GM21619 (cell line): ENCODE measurements at regions not wholly inside any gene's neighbourhood (a gene's known extent, or its start where the extent isn't known, plus 50 kb on each side); places are given as distances from the start of the nearest gene placed in this dataset.

Source experiments
- ATAC-seq: cut with Tn5 transposase; IDR thresholded peaks from one replicate; pipeline ENCODE4 v1.9.1; 2021; ENCODE audit not compliant: unreplicated experiment

DNA sequence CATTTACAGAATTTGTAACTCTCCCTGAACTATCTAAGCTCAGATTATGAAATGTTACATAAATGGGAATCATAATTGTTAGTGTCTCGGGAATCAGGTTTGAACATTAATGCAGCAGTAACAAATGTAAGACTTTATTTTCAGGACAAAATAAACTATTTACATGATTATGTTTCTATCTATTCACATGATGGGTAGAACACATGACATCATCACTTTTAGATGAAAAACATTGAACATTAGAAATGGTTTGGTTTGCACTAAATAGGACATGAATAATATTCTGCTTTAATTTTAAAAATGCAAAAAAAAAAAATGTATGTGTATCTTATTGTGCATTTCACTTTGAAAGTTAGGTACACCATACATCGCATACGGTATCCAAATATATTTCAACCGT lies 745.5 kb upstream of the POT1 start:
- no peak for ATAC-seq

DNA sequence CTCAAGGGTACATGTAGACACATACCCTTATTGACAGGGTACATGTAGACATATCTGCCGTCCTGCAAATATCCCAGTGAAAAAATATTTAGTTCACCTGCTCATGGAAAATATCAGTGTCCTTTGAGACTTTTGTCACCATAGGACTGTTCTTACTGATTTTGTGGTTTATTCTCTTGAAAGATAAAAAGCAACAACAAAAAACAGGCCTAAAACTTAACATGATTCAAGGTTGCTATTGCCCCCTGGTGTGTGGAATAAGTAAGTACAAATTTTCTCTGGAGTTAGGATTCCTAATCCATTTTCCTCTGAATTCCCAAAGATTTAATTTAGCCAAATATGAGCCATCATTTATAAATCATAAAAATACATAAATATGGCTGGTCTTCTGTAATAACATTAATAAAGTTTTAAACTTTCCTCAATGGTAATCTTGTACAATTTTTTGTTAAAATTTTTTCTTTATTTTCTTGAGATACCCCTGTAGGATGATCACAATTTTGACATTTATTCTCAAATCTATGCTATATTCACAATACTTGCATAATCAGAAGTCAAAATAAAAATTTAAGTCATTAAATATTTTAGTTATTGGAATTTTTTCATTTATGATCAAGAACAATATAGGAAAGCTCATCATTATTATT lies 741.4 kb upstream of the POT1 start:
- no peak for ATAC-seq

DNA sequence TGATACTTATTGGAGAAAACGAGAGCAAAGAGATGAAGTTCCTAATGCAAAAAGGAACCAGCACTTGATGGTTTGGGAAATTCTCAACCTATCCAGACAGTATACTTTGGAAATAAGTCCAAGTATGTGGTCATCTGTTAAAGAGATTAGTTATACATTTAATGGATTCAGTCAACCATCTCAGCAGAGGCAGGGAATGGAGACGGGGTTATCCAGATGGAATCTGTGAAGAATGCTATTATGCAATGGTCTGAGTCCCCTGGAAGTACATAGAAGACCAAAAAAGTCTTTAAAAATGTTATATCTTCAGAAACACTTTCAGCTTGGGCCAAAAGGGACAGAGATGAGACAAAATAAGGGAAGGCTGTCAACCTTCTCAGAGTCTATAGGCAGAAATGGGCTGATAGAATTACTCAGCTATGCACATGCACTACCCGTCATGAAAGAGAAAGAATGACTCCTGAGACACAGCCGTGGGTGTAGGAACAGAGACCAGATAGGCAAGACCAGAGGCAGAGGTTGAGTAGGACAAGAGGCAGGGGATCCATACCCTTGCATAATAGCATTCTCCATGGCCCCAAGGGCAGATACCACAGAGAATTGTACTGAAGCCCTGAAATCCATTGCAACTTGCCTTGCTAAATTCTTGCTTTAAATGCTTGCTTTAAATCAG lies 738.8 kb upstream of the POT1 start:
- ATAC-seq: no peak

DNA sequence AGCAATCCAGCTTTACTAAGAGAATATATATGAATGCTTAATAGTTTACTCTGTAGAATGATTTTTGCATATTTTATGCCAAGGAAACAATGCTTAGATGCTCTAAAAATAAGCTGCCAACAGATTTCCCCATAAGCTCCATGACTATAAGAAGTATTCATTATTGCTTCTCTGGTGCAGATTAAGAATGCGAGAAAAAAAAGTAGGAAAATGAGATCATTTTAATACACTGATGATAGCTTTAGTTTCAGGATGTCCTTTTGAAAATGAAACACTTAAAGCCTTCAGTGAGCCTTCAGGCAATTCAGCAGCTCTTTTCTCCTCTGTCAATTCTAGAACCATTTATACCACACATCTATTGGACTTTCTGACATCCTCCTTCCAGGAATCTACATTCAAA lies 735.0 kb upstream of the POT1 start:
- ATAC-seq: no peak

DNA sequence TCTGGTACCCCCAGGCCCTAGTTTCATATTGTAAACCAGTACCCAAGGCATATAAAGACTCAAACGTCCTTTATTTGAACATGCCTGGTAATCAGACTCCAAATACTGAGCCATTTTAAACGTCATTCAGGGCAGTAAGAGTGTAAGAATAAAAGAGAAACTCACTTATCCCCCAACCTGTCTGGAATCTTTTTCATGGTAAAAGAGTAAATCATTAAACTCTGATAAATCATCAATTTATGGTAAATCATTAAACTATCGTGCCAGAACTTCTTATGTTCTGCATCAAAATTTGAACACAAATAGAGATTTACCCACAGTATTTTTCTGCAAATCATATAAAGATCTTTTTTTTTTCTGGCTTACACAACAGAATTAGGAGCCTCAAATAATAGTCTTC lies 734.3 kb upstream of the POT1 start:
- ATAC-seq: no peak

DNA sequence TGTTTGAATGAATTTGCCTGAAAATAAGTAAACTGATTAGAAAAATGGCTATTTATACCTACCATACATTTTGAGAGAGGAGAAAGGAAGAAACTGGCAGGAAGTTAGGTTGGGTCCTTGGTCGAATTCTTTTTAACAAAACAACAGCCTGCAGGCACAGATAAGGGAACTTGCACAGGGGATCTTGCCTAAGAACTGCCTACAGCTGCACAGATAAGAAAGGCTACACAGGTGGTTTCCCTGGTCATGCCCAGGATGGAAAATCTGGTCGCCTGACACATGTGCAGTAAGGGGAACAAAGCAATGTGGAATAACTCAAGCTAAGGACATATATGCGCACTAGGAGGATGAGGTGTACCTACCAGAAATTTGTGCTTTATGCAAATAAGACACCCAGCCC lies 732.1 kb upstream of the POT1 start:
- no peak for ATAC-seq

DNA sequence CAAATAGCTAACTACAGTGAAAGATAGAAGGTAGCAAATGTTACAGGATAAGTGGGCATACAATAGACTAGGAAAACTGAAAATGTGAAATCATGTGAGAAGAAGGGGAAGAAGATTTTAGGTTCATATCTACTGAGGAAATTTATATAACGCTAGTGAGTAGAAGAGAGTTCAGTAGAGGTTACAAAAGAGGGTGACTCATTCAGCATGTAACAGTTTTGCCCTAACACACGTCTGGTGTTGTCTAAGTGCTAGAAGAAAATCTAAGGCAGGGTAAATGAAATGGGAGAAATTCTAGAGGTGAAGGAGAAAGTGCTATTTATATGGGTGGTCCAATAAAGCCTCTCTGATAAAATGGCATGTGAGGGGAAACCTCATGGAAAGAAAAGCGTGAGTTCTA lies 731.4 kb upstream of the POT1 start:
- ATAC-seq: no peak

DNA sequence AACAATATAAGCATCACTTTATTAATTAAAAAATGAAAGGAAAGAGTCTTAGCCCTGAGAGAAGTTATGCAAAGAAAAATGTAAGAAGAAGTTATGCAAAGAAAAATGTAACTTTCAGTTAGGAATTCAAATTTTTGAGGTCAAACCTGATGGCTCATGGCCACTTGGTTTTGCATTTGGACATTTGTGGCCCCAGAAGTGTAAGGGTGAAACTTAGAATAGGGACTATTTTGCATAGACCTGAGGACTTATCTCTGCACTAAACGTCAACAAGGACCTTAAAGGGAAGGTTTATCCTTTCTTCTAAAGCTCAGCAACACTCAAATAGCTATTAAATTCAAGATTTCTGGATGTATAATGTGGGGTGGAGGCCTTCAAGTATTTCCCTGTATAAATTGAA lies 724.5 kb upstream of the POT1 start:
- ATAC-seq: no peak

DNA sequence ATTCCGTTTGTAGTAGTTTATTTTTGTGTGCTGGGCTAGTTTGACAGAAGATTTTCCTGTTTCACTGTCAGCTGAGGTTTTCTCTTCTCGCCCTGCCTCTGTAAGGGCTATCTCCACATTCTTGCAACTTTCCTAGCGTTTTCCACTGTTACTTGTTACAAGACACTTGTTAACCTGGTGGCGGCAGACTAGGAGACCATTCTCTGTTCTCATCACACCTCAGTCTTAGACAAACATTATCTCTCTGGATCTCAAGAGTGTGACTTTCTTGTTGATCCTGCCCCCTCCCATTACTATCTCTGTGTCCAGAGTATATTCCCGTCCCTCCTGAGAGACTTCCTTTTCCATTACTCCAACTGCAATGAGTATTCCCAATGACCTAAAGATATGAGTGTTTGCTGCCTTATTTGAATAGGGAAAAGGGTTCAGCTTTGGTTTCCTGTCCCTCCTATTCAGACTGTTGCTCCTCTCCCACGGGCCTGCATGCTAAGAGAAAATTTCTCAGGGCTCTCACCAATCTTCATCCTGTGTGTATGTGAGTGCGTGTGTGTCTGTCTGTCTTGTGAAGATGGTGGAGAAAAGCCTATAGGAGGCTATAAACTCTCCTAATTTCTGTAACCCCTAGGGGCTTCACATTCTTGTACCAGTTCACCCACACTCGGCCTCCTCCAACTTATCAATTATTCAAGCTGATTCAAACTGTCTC lies 722.4 kb upstream of the POT1 start:
- no peak for ATAC-seq

DNA sequence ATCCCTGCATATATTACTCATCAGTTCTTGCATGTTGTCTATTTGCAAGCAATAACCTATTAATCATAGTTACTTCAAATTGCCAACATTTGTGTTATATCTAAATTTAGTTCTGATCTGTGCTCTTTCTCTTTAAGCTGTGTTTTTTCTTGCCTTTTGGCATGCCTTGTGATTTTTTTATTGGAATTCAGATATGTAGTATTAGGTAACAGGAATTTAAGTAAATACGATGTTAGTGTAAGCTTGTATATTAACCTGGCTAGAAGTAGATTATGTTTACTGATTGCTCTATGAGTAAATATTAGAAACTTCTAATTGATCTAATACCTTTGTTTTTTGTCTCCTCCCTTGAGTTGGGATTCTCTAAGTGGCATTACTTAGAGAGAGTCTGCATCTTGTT lies 718.9 kb upstream of the POT1 start:
- no peak for ATAC-seq

DNA sequence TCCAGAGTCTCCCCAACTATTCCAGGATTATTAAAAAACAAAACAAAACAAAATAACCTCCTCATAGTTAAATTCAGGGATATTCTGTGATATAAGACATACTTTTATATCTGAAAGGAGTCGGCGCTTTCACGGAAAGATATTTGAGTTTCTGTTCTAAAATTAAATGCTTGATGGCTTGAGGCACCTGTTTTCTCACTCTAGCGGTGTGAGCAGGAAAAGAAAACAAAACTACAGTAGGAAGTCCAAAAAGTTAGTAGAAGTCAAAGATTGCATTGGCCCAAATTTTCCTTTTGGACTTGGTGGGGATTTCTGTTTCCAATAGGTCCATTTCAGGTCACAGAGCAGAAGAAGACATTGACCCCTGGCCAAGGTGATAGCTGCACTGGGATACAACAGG lies 716.1 kb upstream of the POT1 start:
- no peak for ATAC-seq

DNA sequence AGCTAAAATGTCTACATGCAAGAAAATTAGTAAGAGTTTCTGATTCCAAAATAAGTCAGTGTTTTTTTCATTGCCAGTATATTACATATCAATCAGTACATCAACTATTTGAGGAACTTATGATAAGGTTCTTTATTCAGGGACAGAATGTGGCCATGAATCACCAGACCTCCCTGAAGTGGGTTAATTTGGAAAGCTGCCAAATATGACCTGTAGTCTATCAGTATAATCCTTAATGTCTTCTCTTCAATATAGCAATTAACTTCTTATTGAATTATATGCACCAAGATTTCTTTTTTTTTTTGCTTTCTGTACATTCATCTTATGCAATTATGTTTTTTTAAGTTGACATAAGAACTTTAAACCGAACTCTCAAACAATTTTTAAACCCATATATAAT lies 714.5 kb upstream of the POT1 start:
- no peak for ATAC-seq

DNA sequence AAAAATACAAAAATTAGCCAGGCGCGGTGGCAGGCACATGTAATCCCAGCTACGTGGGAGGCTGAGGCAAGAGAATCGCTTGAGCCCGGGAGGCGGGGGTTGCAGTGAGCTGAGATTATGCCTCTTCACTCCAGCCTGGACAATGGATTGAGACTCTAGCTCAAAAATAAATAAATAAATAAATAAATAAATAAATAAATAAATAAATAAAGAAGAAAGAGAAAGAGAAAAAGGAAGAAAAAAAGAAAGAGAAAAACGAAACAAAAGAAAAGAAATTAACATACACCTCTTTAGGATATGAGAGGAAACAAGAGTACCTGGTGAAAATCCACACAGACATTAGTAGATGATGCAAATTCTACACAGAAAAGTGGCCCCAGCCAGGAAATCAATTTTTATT lies 713.7 kb upstream of the POT1 start:
- ATAC-seq: no peak

DNA sequence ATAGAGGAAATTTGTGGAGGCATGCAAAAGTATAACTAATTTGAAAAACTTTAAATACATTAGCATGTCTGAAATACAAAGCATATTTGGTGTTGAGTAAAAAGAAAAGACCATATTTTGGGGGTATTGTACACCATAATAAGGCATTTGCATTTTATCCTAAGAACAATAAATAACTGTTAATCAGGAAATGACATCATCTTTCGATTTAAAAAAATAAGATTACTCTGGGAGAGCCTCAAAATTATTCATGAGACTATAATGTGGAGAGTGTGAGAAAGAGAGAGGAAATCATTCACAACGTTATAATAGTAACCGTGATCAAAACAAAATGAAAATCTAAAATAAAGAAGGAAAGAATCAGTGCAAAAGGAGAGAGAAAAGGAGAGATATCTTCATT lies 712.3 kb upstream of the POT1 start:
- no peak for ATAC-seq

DNA sequence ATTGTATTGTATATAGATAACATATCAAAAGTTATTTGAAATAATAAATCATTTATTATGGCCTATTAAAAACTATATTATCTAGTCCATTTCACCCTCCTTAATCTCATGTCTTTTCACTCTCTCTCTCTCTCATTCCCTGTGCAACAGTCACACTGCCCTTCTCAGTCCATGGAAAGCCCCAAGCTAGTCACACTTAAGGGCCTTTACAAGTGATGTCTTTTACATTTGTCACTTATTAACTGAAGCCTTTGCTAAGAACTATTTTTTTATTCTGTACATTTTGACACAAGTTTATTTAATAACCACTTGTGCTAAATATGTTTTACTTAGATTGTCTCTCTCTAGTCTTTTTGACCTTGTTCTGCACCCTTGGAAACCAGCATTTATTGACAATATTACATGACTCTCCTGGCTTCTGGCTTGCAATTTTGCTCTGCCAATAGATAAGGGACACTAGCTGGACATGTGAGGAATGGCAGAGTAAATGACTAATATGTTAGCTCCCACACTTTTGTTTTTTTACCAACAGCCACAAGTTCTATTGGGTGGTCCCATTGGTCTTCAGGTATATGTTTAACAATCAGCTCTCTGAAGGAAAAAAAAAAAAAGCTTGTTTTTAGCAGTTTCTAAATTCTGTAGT lies 706.8 kb upstream of the POT1 start:
- no peak for ATAC-seq

DNA sequence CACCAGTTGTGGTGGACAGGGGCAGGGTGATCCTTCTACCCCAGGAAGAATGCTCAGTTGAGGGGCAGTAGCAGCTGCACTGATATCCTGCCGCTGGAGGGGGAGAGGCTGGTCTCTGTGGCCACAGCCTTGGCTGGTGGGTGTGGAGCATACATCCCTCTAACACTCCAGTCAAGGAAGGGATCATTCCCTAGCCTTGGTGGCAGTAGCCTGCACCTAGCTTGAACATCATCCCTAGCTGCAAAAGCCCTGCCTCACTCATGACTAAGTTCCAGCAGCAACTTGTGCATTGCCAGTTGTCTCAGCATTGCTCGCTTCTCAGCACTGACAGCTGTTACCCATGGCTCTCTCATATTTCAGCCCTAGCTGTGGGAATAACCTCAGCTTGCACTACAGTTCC lies 688.9 kb upstream of the POT1 start:
- no peak for ATAC-seq

DNA sequence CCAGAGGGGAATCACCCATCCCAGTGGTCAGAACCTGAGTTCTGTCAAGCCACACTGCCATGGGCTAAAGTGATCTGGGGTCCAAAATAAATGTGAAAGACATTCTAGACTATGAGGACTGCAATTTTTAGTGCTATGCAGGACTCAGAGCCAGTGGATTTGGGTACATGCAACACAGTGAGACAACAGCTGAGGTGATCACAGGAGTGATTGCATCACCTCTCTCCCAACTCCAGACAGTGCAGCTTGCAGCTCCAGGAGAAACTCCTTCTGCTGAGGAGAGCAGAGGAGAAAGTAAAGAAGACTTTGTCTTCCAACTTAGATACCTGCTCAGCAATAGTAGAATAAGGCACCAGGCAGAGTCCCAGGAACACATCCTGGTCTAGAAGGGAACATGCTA lies 682.0 kb upstream of the POT1 start:
- no peak for ATAC-seq

DNA sequence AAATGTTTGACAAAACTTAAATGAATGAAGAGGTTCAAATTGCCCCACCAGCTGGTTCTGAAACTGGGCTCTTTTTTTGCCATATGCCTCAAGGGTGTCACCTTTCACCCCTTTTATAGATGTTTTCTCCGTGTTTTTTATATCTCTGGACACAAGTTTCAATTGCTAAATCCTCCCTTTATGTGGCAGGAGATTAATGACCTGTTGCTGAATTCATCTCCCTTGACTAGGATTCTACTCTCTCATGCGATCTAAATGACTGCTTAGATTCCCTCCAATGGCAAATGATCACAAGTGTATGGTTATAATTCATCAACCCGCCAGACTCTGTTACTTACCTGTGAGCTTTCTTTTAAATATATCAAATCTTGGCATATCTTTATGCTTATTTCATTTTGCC lies 677.0 kb upstream of the POT1 start:
- no peak for ATAC-seq

DNA sequence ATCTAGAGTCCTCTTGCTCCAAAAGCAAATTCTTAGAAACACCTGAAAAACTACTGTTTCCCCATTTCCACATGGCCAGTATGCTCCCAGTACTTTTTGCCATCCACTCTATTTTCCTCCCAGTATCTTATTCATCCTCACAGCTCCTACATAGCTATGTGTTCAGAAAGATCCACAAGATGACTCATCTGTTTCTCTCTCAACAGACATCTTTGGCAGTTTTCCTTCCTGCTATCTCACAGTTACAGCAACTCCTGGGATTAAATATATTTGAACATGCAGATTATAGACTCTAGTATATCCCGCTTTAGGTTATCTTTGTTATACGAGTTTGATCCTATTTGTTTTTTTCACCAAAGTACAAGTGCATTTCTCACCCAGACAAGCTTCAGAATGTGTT lies 675.6 kb upstream of the POT1 start:
- ATAC-seq: no peak

DNA sequence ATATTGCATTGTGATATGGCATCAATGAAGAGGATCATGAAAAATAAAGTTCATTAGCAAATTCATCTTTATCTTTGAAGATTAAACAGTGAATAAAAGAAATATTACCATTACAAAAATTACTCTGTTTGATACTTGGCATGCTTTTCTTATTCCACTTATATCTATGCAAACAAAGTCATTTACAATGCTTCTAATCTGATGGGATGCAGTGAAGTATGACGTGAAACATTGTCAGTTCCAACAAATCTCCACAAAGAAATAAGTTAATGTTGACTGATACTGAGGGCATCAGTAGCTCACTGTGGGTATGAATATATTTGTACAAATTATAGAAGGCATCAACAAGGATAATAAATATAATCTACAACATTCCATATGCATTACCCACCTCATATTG lies 672.8 kb upstream of the POT1 start:
- ATAC-seq: no peak

DNA sequence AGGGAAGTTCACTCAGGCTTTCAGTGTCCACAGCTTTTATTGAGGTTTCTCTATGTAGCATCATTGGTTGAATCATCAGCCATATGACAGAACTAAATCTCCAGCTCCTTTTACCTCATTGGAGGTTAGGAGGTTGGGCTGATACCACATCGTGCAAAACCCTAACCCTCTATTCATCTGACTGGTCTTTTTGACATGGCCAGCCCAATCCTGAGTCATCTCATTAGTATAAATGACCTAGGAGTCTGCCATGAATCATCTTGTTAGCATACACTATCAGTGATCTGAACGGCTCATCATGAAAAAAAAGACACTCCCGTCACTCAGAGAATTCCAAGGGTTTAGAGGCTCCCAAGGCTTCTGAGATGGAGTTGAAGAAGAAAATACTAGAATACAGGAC lies 669.8 kb upstream of the POT1 start:
- ATAC-seq: no peak

DNA sequence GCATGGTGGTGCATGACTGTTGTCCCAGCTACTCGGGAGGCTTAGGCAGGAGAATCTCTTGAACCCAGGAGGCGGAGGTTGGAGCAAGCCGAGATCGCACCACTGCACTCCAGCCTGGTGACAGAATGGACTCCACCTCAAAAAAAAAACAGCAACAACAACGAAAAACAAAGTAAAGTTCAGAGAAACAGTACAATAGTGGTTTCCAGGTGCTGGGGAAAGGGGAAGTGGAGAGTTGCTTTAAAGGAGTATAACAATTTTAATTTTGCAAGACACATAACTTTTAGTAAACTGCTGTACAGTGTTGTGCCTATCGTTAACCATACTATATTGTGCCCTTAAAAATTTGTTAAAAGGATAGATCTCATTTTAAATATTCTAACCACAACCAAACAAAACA lies 662.7 kb upstream of the POT1 start:
- no peak for ATAC-seq
